ENCODE measurements at regions not wholly inside any gene's neighbourhood (a gene's known extent, or its start where the extent isn't known, plus 50 kb on each side); places are given as distances from the start of the nearest gene placed in this dataset.

GRCh38 chr7:1372671-1373379, 86.4 kb downstream of the MICALL2 start:
- no peak for DNase-seq (ENCODE audit: low read depth in 2 of 2)

DNA sequence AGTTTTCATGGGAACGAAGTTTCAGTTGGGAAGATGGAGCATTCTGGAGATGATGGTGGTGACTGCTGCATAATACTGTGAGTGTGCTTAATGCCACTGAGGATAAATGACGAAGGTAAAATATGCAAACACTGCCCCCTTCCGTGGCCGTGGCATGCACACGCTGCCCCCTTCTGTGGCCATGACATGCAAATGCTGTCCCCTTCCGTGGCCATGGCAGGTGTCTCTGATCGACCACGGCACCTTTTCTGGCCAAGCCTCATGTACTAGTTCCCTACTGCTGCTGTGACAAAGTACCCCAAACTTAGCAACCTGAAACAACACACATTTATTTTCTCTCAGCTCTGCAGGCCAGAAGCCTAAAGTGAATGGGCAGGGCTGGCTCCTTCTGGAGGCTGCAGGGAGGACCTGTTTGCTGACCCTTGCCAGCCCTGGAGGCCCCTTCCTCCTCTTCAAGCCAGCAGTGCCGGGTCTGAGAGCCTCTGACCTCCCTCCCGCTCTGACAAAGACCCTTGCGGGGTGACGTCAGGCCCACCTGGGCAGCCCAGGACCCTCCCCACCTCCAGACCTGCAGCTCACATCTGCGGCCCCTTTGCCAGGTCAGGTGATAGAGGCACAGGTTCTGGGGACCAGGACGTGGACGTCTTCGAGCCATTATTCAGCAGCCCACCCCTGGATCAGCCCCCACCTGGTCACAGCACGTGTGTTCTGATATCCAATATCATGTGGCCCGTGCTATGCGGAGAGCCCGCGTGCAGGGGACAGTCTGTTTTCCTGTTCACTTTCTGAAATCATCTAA, 82.0 kb downstream of the MICALL2 start:
- no peak for DNase-seq (ENCODE audit: low read depth in 2 of 2)

DNA sequence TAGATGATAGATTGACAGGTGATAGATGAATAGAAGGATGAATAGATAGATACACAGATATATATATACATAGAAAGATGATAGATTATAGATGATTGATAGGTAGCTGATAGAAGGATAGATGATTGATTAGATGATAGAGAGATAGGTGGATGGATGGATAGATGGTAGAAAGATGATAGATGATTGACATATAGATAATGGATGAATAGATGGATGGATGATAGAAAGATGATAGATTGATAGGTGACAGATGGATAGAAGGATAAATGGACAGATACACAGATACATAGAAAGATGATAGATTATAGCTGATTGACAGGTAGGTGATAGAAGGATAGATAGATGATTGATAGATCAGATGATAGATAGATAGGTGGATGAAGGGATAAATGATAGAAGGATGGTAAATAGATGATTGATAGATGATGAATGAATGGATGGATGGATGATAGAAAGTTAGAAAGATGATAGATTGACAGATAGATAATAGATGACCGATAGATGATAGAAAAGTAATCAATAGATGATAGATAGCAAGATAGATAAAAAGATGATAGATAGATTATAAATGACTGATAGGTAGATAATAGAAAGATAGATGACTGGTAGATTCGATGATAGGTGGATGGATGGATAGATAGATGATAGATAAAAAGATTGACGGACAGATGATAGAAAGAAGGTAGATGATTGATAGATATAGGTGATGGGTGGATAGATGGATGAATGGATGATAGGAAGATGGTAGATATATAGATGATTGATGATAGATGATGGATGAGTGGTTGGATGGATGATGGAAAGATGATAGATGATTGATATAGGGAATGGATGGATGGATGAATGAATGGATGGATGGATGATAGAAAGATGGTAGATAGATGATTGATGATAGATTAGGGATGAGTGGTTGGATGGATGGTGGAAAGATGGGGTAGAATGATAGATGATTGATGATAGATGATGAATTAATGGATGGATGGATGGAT, 80.4 kb downstream of the MICALL2 start:
- no peak for DNase-seq (ENCODE audit: low read depth in 2 of 2)

GRCh38 chr7:1380231-1380815, 78.9 kb downstream of the MICALL2 start:
- no peak for DNase-seq (ENCODE audit: low read depth in 2 of 2)

DNA sequence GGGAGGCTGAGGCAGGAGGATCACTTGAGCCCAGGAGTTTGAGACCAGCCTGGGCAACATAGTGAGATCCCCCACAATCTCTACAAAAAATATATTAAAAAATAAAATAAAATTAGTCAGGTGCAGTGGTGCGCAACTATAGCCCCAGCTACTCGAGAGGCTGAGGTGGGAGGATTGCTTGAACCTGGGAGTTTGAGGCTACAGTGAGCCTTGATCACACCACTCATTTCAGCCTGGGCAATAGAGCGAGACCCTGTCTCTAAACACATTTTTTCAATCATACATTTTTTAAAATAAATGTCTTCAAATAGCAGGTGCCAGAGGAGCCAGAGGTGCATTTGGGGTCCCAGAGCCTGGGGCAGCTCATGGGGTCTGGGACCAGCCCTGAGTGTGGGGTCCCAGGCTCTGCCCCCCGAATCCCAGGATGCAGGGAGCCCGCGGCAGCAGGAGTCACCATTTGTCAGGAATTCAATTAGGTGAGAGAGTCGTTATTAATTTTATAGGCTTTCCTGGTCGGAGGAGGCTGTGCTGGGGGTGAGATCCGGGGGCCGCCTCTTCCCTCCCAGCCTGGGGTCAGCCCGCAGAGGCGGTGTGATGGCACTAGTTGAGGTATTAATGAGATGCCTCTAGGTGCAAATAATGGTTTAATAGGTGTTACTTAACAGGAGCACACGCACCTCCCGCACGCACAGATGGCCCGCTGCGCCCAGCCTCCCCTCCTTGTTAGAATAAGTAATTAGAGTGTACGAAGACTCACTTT, 78.3 kb downstream of the MICALL2 start:
- DNase-seq (ENCODE audit: low read depth in 2 of 2): no peak

- DNase-seq (ENCODE audit: low read depth in 2 of 2): no peak
Measured at GRCh38 chr7:1382553-1383397, 76.5 kb downstream of the MICALL2 start.

DNA sequence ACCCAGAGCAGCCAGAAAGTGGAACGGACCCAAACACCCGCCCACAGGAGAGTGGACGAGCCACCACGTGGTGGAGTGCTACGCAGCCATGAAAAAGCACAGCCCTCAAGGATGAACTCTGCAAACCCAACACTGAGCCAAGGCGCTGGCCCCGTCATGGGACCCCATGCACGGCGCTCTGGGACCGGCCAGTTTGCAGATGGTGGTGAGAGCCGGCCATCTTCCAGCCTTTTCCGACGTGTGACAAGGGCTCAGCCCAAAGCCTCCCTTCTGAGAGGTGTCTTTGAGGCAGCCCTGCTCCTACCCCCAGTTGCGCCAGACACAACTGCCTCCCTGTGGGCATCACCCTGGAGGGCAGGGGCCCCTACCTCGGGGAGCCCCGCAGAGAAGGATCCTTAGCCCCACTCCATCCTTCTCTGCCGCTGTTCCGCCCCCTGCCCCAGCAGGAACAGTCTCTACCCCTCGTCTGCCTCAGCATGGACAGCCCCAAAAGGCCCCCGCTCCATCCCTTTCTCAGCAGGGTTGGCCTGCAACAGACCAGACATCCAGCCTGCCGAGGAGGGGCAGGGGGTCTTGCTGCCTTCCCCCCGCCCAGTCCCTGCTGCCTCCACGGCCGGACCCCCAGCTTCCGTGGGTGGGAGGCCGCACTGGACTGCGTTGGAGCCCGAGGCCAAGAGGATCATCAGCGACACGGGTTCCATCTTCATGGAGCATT, 75.7 kb downstream of the MICALL2 start:
- DNase-seq (ENCODE audit: low read depth in 2 of 2): no peak

DNA sequence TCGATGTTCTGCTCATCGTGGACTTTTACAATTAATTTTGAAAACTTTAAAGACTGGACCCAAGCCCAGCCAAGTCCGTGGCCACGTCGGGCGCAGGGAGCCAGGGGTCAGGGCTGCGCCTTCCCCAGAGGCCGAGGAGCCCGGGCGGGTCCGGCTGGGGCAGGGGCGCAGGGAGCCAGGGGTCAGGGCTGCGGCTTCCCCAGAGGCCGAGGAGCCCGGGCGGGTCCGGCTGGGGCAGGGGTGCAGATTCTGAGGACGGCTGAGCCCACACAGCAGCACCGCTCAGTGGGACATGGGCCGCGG, 75.2 kb downstream of the MICALL2 start:
- no peak for DNase-seq (ENCODE audit: low read depth in 2 of 2)

All from lung microvascular endothelial cell (primary cell).